DMS 273 (cell line): ENCODE measurements at regions not wholly inside any gene's neighbourhood (a gene's known extent, or its start where the extent isn't known, plus 50 kb on each side); places are given as distances from the start of the nearest gene placed in this dataset.
"Not testable (repeated sequence)": the region's sequence is repeated elsewhere in the genome, so short reads cannot be mapped to it uniquely, and the experiment has no call there.

Experiments used
- DNase-seq: peaks from one replicate; lab custom pipeline; 2025; ENCODE audit not compliant: unreplicated experiment; lab: John Stamatoyannopoulos, UW

- DNase-seq: not testable (repeated sequence)
Observed at GRCh38 chr4:4030509-4030908, 196.2 kb downstream of the OTOP1 start.

DNA sequence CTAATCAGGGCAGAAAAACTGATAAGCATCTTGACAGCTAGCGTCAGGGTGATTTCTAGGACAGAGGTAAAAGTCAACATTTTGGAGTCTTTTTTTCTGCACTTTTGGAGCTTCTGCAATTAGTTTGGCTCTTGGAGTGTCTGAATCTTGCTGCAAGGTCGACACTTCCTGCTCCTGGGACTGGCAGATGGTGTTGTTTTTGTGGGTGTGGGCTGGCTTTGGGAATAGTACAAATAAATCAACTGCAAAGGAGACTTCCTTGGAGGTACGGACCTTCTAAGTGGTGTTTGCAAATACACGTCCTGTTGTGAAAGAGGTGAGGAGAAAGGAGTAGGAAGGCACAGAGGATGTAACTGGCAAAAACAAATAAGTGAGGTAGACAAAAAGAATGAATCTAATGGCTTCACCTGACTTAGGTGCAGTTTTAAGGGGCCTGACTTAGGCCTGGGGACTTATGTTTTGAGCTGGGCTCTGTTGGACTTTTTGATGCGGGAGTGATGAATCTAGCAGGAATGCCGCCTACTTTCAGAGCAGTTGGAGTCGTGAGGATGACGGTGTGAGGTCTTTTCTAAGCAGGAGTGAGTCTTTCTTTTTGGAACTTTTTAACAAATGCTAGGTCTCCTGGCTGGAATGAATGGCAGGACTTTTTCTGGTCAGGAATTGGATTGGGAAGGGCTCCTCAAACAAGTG lies 195.1 kb downstream of the OTOP1 start:
- peak; percentile 20 for DNase-seq

DNA sequence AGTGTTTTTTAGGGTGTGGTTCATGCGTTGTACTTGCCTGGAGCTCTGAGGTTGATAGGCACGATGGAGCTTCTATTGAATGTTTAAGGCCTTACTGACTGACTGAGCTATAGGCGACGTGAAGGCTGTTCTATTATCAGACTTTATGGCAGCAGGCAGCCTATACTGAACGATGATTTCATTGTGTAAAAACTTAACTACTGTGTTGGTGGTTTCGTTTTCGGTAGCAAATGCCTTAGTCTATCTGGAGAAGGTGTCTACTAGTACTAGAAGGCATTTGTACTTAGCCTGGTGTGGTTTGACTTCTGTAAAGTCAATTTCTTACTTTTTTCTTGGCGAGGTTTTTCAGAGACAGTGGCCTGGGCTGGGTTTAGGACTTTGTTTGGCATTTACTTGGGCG lies 194.4 kb downstream of the OTOP1 start:
- not testable (repeated sequence) for DNase-seq

DNA sequence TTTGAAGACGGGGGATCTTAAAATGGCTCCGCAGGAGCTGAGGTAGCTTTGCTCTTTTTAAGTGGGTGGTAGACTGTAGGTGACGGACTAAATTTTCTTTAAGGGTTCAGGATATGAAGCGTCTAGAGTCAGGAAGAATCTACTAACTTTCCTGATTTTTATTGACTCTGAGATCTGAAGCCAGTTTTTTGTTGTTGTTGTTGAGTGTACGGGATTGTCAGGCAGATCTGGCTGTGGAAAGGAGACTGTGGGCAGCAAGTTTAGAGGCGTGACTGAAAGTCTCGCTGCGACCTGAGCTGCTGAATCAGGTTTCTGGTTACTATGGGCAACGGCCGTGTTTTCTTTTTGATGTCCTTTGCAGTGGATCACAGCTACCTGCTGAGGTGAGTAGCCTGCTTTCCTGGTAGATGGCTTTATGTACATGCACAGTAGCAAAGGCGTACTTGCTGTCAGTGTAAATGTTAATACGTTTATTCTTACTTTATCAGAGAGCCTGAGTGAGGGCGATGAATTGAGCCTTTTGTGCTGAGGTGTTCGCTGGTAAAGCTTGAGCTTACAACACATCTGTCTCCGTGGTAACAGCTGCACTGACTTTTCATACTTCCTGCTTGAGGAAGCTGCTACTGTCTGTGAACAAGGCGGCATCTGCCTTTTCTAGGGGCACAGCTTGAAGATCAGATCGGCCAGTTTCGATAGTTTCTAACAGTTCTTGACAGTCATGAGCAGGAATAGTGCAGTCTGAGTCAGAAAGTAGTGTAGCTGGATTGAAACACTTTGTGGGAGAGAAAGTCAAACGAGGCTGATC lies 193.7 kb downstream of the OTOP1 start:
- DNase-seq: not testable (repeated sequence)

GRCh38 chr4:4037399-4038138 lies 189.2 kb downstream of the OTOP1 start:
- DNase-seq: not testable (repeated sequence)

DNA sequence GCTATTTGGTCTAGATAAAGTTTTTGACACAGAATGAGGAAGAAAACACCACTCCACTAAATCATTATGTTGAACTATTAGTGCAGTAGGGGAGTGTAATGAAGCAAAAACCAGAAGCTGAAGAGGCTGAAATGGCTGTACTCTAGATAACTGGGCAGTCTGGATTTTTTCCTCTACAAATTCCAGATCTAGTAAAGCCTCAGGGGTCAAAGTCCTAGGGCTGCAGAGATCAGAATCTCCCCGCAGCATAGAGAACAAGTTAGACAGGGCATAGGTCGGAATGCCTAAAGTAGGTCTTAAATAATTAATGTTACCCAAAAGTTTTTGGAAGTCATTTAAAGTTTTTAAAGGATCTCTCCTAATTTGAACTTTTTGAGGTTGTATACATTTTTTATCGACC lies 180.9 kb downstream of the OTOP1 start:
- not testable (repeated sequence) for DNase-seq

GRCh38 chr4:4046686-4047085 lies 180.0 kb downstream of the OTOP1 start:
- not testable (repeated sequence) for DNase-seq

DNA sequence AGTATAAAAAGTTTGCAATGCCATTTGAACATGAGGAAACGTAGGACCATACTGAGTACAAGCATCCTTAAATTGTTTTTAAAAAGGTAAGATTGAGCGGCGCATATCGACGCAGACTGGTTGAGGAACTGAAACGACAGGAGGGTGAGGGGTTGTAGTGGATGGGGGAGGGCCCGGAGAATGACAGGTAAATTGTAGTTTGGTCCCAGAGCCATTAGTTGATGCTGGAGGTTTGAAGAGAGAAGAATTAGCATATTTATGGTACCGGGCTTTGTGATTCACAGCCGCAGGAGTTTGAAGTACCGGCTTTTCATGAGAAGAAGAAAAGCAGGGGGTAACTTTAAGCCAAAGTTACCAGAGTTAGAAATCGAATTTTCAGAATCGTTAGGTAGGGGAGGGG lies 179.5 kb downstream of the OTOP1 start:
- DNase-seq: not testable (repeated sequence)

DNA sequence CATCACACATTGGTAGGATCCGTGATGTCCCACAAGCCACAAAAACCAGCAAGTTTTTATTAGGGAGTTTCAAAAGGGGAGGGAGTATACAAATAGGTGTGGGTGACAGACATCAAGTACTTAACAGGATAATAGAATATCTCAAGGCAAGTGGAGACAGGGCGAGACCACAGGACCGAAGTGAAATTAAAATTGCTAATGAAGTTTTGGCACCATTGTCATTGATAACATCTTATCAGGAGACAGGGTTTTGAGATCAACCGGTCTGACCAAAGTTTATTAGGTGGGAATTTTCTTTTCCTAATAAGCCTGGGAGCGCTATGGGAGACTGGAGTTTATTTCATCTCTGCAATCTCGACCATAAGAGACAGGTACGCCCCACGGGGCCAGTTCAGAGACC lies 178.5 kb downstream of the OTOP1 start:
- DNase-seq: not testable (repeated sequence)

DNA sequence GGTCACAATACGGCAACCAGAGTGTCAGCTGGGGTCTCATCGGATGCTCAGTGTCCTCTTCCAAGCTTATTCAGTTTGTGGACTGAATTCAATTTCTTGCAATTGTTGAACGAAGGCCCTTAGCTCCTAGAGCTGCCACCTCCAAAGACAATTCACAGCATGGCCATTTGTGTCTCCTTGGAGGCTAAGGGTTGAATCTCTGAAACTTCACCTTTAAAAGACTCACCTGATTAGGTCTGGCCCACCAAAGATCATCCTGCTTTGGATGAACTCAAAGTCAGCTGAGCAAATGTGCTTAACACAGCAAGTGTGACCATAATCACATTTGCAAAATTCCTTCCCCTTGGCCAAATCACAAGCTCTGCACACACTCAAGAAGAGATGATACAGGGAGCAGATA lies 175.9 kb downstream of the OTOP1 start:
- DNase-seq: not testable (repeated sequence)

DNA sequence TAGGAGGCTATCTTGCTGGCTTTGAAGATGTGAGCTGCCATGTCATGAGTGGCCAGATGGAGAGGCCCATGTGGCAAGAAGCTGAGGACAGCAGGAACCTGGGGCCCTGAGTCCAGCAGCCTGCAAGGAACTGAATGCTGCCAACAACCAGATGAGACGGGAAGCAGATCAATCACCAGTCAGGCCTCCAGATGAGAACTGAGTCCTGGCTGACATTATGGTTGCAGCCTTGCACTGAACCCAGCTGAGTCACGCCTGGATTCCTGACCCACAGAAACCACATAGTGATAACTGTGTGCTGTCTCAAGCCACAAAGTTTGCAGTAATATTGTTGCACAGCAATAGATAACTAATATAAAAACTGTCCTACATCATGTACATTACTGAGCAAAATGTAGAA lies 173.8 kb downstream of the OTOP1 start:
- DNase-seq: not testable (repeated sequence)

DNA sequence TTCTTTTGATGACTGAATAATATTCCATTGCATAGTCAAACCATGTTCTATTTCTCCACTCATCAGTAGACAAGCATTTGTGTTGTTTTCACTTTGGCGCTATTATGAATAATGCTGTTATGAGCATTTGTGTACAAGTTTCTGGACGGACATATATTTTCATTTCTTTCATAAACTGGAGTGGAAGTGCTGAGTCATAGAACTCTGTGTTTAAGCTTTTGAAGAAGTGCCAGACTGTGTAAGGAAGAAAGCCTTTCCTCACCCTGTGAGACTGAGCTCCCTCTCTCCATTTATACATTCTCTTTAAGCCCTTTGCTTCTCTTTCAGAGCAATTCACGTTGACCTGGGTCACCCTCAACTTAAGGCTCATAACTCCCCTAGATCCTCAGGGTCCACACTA lies 169.5 kb downstream of the OTOP1 start:
- not testable (repeated sequence) for DNase-seq

DNA sequence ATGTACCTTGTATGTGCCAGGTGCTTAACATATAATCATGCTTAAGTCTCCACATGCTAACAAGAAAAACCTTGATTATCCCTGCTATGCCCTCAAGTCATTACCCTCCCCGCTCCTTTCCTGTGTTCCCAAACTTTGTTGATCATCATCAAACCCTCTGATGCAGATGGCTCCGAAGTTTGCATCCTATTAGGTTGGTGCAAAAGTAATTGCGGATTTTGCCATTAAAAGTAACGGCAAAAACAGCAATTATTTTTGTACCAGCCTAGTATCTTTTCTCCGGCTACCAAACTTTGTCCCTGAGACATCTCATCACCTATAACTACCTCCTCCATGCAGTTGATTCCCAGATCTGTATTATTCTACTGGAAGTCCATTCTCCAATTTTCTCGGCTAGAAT lies 142.6 kb downstream of the OTOP1 start:
- not testable (repeated sequence) for DNase-seq

- DNase-seq: not testable (repeated sequence)
Observed at GRCh38 chr4:4089716-4090419, 136.9 kb downstream of the OTOP1 start.

- not testable (repeated sequence) for DNase-seq
Observed at GRCh38 chr4:4090720-4091119, 136.0 kb downstream of the OTOP1 start.

DNA sequence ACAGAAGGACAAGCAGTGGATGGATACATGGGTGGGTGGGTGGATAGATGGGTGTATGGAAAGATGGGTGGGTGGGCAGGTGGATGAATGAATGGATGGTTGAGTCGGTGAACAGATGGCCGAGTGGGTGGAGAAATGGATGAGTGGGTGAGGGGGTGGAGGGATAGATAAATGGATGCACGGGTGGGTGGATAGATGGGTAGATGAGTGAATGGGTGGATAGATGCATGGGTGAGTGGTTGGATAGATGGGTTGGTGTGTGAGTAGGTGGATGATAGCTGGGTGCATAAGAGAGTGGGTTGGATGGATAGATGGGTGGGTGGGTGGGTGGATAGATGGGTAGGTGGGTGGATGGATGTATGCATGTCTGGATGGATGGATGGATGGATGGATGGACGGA lies 134.6 kb downstream of the OTOP1 start:
- DNase-seq: not testable (repeated sequence)

DNA sequence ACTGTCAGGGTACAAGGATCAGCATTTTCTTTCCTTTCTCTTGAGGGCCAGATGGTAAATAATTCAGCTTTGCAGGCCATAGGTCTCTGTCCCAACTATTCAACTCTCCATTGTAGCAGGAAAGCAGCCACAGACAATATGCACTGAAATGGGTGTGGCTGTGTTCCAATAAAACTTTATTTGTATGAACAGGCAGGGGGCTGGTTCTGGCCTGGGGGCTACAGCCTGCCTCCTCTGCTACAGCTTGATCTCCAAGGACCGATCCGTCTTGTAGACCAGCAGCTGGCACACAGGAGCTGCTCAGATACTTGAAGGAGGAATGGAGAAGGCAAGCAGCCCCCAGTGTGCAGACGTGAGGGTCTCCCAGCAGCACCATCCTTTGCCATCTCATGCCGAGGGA lies 127.1 kb downstream of the OTOP1 start:
- not testable (repeated sequence) for DNase-seq

- DNase-seq: not testable (repeated sequence)
Observed at GRCh38 chr4:4106923-4107322, 119.8 kb downstream of the OTOP1 start.

- peak; percentile 73 for DNase-seq
Observed at GRCh38 chr4:4107411-4108107, 119.2 kb downstream of the OTOP1 start.

DNA sequence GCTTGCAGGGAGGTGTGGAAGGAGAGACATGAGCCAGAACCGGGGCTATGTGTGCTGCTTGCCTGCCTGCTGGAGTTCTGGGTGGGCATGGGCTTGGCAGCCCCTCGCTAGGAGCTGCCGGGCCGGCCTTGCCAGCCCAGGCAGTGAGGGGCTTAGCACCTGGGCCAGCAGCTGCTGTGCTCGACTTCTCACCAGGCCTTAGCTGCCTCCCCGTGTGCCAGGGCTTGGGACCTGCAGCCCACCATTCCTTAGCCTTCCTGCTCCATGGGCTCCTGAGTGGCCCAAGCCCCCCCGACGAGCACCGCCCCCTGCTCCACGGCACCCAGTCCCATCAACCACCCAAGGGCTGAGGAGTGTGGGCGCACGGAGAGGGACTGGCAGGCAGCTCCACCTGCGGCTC lies 111.3 kb downstream of the OTOP1 start:
- DNase-seq: not testable (repeated sequence)
